Vagina (tissue), 2 donors: ENCODE measurements at regions not wholly inside any gene's neighbourhood (a gene's known extent, or its start where the extent isn't known, plus 50 kb on each side); places are given as distances from the start of the nearest gene placed in this dataset.

Experiments used
- DNase-seq, 2 donors: peaks; one replicate each; pipeline ENCODE4 v3.0.0-alpha.2; 2017; ENCODE audit errors: extremely low spot score in 2 of 2
- H3K27ac ChIP-seq: fragments of 200-600 bp; sonication (generic); one replicate; pipeline ENCODE4 v1.5.1; 2019
- H3K27me3 ChIP-seq: fragments of 200-600 bp; sonication (generic); one replicate; pipeline ENCODE4 v1.5.1; 2019
- H3K36me3 ChIP-seq, 2 donors: fragments of 200-600 bp; sonication (generic); one replicate each; pipeline ENCODE4 v1.5.1; 2017 to 2019
- H3K4me1 ChIP-seq: fragments of 200-600 bp; sonication (generic); one replicate; pipeline ENCODE4 v1.5.1; 2019
- H3K4me3 ChIP-seq, 2 donors: fragments of 200-600 bp; sonication (generic); 1 replicate in 1 of 2; 2 replicates in 1 of 2; pipeline ENCODE4 v1.5.1; 2016 to 2019
- H3K9me3 ChIP-seq: fragments of 200-600 bp; sonication (generic); one replicate; pipeline ENCODE4 v1.5.1; 2019
- POLR2A ChIP-seq, 2 donors: fragments of 450-650 bp; IDR thresholded peaks; one replicate each; pipeline ENCODE4 v1.6.1; 2017; ENCODE audit warnings: antibody characterized with exemption in 2 of 2, mild to moderate bottlenecking in 2 of 2, moderate library complexity in 2 of 2
- POLR2AphosphoS5 ChIP-seq, 2 donors: sonication (generic); formaldehyde crosslinking; IDR thresholded peaks; one replicate each; pipeline ENCODE4 v1.9.0; 2017; ENCODE audit warnings: antibody characterized with exemption in 2 of 2, mild to moderate bottlenecking in 2 of 2, low read depth in 1 of 2; ENCODE audit not compliant: insufficient read depth in 1 of 2
- intact Hi-C: fragments of 100-400 bp; cut with DNase I; formaldehyde crosslinking; loops from one replicate; pipeline ENCODE4 v1.15.1; 2023
- TF ChIP-seq, protein P1 (sequence below), 3 experiments: fragments of 450-650 bp in 2 of 3; fragments of 200-600 bp in 1 of 3; sonication (generic) in 1 of 3; IDR thresholded peaks; one replicate each; pipeline ENCODE4 v1.5.1; 2017 to 2019; ENCODE audit warnings: antibody characterized with exemption in 3 of 3, mild to moderate bottlenecking in 2 of 3, moderate library complexity in 2 of 3

DNA sequence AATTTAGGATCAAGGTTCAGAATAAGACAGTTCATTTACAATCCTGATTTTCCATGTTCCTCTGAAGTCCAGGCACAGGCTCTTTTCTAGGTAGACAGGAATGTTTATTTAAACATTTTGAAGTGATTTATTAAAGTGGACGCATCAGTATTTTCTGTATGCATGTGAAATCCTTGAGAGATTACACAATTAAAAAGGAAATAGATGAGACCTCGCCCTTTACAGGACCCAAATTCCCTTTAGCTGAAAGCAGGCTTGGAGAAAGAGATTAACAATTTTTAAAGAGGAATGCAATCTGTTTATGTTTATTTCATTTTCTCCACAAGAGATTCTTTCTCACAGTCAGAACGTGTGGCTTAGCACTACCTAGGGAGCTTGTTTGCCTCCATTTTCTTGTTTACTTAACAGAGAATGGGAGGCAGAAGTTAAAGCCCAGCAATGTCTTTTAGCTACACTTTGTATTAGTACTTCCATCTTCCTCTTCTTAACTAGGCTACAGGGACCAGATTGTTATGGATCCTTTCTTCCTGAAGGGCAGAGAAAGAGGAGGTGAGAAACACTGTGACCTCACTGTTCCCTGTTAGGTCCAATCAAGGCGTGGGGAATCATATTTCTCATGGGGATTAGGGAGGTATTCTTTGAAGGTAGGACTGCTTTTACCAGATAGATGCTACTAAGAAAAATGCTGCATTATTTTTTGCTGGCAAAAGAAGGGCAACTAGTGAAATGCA lies 416.0 kb downstream of the SH3GL2 start:
- no peak for DNase-seq
- Histone ChIP-seq H3K4me1 (no peaks in the 10 kb centered on the region), H3K9me3 (no peaks in the 10 kb centered on the region), H3K36me3 (no peaks in the 10 kb centered on the region), H3K27ac (no peak overlapping the region), H3K27me3 (no peaks in the 10 kb centered on the region), H3K4me3 (no peak overlapping the region)
- intact Hi-C loops = no loop called here
- no peak for TF ChIP-seq POLR2AphosphoS5 (IDR thresholded peaks at IDR 0.05; ENCODE audit: insufficient read depth in 1 of 2, low read depth in 1 of 2)
- no peak for TF ChIP-seq POLR2A (IDR thresholded peaks at IDR 0.05)
- TF ChIP-seq, protein P1, sequence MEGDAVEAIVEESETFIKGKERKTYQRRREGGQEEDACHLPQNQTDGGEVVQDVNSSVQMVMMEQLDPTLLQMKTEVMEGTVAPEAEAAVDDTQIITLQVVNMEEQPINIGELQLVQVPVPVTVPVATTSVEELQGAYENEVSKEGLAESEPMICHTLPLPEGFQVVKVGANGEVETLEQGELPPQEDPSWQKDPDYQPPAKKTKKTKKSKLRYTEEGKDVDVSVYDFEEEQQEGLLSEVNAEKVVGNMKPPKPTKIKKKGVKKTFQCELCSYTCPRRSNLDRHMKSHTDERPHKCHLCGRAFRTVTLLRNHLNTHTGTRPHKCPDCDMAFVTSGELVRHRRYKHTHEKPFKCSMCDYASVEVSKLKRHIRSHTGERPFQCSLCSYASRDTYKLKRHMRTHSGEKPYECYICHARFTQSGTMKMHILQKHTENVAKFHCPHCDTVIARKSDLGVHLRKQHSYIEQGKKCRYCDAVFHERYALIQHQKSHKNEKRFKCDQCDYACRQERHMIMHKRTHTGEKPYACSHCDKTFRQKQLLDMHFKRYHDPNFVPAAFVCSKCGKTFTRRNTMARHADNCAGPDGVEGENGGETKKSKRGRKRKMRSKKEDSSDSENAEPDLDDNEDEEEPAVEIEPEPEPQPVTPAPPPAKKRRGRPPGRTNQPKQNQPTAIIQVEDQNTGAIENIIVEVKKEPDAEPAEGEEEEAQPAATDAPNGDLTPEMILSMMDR (IDR thresholded peaks at IDR 0.05) = no peak

DNA sequence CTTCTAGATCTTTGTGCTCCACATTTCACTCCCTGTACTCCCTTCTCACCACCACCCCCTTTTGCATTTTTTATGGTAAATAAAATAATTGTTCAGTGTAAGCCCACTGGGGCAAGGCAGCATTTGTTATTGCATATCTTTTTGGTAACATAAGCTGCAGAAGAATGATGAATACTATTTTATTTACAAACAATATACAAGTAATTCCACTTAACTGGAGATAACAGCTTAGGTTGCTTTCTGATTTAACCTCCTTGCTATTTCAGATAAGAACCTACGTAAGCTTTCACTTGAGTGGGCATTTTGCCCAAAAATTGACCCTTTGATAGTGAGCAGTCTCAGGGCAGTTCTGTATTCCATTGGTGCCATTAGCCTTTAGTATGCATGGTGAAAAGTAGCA lies 417.9 kb downstream of the SH3GL2 start:
- no peaks in the 10 kb centered on the region for H3K36me3 ChIP-seq
- no peak for DNase-seq
- no peak overlapping the region for H3K4me3 ChIP-seq
- no peaks in the 10 kb centered on the region for H3K27me3 ChIP-seq
- no peak for TF ChIP-seq POLR2A (IDR thresholded peaks at IDR 0.05)
- TF ChIP-seq, protein P1 (IDR thresholded peaks at IDR 0.05) = no peak
- no peak for TF ChIP-seq POLR2AphosphoS5 (IDR thresholded peaks at IDR 0.05; ENCODE audit: insufficient read depth in 1 of 2, low read depth in 1 of 2)
- H3K4me1 ChIP-seq = no peaks in the 10 kb centered on the region
- intact Hi-C loops = no loop called here
- H3K9me3 ChIP-seq = no peaks in the 10 kb centered on the region
- no peak overlapping the region for H3K27ac ChIP-seq

DNA sequence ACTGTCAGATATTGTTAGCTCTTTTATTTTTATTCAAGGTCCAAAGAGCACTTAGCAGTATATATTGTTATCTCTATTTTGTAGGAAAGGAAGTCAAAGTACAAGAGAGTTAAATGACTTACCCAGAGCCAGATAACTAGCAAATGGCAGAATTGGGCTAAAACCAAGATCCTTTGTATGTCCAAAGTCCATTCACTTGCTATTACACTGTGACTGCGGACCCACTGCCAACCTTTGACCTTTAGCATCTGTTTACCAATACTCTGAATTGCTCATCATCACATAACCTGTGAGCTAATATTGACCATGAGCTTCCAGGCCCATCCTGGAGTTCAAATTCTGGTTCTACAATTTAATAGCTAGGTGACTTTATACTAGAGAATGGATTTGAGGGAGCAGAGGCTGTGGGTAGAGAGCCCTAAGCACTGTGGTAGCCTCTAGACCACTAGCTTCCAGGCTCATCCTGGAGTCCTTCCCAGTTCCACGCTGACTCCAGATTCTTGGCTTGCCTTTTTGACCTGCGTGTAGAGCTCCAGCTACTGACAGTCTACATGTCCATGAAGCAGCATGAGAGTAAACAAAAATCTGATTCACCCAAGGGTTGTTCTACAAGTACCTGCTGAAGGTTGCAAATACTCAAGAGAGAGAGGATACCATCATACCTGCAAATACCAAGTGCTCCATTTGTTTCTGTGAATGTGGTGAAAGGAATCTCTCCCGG lies 424.0 kb downstream of the SH3GL2 start:
- TF ChIP-seq POLR2AphosphoS5 (IDR thresholded peaks at IDR 0.05; ENCODE audit: insufficient read depth in 1 of 2, low read depth in 1 of 2) = no peak
- TF ChIP-seq, protein P1 (IDR thresholded peaks at IDR 0.05) = no peak
- TF ChIP-seq POLR2A (IDR thresholded peaks at IDR 0.05) = no peak
- DNase-seq = no peak
- Histone ChIP-seq H3K27me3 (no peaks in the 10 kb centered on the region), H3K4me1 (no peaks in the 10 kb centered on the region), H3K27ac (no peak overlapping the region), H3K36me3 (no peaks in the 10 kb centered on the region), H3K9me3 (no peaks in the 10 kb centered on the region), H3K4me3 (no peak overlapping the region)
- intact Hi-C loops = no loop called here

DNA sequence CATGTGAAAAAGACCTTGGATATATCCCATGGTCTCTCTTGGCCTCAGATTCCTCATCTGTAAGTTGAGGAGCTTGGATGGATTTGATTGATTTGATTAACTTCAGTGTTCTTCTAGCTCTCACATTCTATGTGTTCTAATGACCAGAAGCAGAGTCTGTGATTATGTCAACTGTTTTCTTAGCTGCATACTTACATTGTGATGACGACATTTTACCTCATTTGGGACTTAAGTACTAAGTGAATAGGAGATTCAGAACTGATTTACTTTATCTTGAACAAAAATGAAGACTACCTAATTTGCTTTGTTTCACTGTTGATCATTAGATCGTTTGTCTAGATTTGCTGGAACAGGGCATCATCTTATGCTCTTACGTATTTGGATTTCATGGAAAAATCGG lies 427.7 kb downstream of the SH3GL2 start:
- intact Hi-C loops = no loop called here
- Histone ChIP-seq H3K36me3 (no peaks in the 10 kb centered on the region), H3K27me3 (no peaks in the 10 kb centered on the region), H3K4me3 (no peak overlapping the region), H3K27ac (no peak overlapping the region), H3K9me3 (no peaks in the 10 kb centered on the region), H3K4me1 (no peaks in the 10 kb centered on the region)
- TF ChIP-seq POLR2A (IDR thresholded peaks at IDR 0.05) (no peak), POLR2AphosphoS5 (IDR thresholded peaks at IDR 0.05; ENCODE audit: insufficient read depth in 1 of 2, low read depth in 1 of 2) (no peak)
- no peak for DNase-seq

DNA sequence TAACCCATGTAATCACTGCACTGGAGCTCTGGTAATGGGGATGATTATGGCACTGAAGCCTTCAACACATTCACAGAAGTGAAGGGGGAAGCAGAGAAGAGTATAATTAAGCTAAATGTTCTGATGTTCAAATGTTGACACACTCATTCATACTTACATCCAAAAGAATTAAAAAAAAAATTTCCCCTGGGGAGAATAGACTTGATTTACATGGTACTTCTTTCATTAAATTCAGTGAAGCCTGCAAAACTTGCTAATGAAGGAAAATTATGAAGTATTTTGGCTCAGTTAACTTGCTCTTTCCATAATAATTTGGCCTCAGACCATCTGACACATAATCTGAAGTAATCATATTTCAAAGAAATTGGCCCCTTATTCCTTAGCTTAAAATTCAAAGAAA lies 428.8 kb downstream of the SH3GL2 start:
- Histone ChIP-seq H3K4me1 (no peaks in the 10 kb centered on the region), H3K36me3 (no peaks in the 10 kb centered on the region), H3K4me3 (no peak overlapping the region), H3K27ac (no peak overlapping the region), H3K9me3 (no peaks in the 10 kb centered on the region), H3K27me3 (no peaks in the 10 kb centered on the region)
- no peak for DNase-seq
- intact Hi-C loops = no loop called here
- TF ChIP-seq POLR2AphosphoS5 (IDR thresholded peaks at IDR 0.05; ENCODE audit: insufficient read depth in 1 of 2, low read depth in 1 of 2) (no peak), POLR2A (IDR thresholded peaks at IDR 0.05) (no peak)
- TF ChIP-seq, protein P1 (IDR thresholded peaks at IDR 0.05) = no peak
